GM18519 (cell line): ENCODE measurements at regions not wholly inside any gene's neighbourhood (a gene's known extent, or its start where the extent isn't known, plus 50 kb on each side); places are given as distances from the start of the nearest gene placed in this dataset.
"Not testable (repeated sequence)": the region's sequence is repeated elsewhere in the genome, so short reads cannot be mapped to it uniquely, and the experiment has no call there.

Source experiments
- ATAC-seq: cut with Tn5 transposase; IDR thresholded peaks from one replicate; pipeline ENCODE4 v1.9.1; 2021; ENCODE audit warnings: mild to moderate bottlenecking, moderate library complexity; ENCODE audit not compliant: unreplicated experiment, low FRiP score

GRCh38 chr15:44848859-44849258, 107.6 kb upstream of the TERB2 start:
- ATAC-seq = not testable (repeated sequence)

GRCh38 chr15:44849701-44850403, 106.6 kb upstream of the TERB2 start:
- ATAC-seq = not testable (repeated sequence)

- peak; percentile 83 for ATAC-seq
These were observed 103.1 kb upstream of the TERB2 start for GRCh38 chr15:44853304-44853950.

- not testable (repeated sequence) for ATAC-seq
These were observed 101.8 kb upstream of the TERB2 start for GRCh38 chr15:44854696-44855095.

- not testable (repeated sequence) for ATAC-seq
These were observed 100.2 kb upstream of the TERB2 start for GRCh38 chr15:44856284-44856683.

DNA sequence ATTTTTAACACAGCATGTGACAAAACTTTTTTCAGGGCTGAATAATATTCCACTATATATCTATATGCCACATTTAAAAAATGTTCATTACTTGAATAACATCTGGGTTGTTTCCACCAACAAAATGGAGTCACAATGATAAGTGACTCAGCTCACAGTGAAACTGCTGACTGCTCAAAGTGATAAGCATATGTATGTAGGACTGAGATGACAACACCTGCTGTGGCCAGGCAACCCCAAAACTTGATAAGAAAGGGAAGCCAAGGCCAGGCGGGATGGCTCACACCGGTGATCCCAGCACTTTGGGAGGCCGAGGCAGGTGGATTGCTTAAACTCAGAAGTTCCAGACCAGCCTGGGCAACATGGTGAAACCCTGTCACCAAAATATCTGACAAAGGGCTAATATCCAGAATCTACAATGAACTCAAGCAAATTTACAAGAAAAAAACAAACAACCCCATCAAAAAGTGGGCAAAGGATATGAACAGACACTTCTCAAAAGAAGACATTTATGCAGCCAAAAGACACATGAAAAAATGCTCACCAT, 99.2 kb upstream of the TERB2 start:
- not testable (repeated sequence) for ATAC-seq

GRCh38 chr15:44859088-44859487, 97.4 kb upstream of the TERB2 start:
- not testable (repeated sequence) for ATAC-seq

GRCh38 chr15:44860168-44860567, 96.3 kb upstream of the TERB2 start:
- not testable (repeated sequence) for ATAC-seq

GRCh38 chr15:44861439-44861910, 95.0 kb upstream of the TERB2 start:
- ATAC-seq = no peak

GRCh38 chr15:44861917-44862316, 94.6 kb upstream of the TERB2 start:
- no peak for ATAC-seq

GRCh38 chr15:44862866-44863265, 93.6 kb upstream of the TERB2 start:
- ATAC-seq = not testable (repeated sequence)

DNA sequence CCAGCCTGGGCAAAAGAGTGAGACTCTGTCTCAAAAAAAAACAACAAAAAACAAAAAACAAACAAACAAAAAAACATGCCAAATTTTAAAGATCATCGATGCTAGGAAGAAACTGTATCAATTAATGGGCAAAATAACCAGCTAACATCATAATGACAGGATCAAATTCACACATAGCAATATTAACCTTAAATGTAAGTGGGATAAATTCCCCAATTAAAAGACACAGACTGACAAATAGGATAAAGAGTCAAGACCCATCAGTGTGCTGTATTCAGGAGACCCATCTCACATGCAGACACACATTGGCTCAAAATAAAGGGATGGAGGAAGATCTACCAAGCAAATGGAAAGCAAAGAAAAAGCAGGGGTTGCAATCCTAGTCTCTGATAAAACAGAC, 88.4 kb upstream of the TERB2 start:
- not testable (repeated sequence) for ATAC-seq

DNA sequence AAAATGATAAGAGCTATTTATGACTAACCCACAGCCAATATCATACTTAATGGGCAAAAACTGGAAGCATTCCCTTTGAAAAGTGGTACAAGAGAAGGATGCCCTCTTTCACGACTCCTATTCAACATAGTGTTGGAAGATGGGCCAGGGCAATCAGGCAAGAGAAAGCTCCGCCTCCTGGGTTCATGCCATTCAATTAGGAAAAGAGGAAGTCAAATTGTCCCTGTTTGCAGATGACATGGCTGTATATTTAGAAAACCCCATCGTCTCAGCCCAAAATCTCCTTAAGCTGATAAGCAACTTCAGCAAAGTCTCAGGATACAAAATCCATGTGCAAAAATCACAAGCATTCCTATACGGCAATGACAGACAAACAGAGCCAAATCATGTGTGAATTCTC, 86.4 kb upstream of the TERB2 start:
- ATAC-seq = not testable (repeated sequence)

- ATAC-seq = no peak
These were observed 83.4 kb upstream of the TERB2 start for GRCh38 chr15:44873103-44873502.

DNA sequence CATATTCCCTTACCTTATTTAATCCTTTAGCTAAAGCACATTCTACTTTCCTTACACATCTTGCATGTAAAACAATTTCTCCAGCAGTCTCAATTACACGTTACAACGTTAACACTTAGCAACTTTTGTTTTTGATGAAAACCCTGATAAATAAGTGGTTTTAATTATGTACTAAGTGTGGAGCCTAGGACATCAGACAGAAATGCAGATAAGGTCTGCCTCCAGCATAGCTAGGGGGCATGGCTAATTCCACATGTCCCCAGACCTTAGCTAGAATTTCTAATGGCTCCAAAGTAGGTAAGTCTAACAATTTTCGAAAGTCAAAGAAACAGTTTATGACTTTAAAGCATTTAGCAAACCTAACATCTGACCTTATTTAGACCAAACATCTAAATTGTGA, 77.4 kb upstream of the TERB2 start:
- ATAC-seq = no peak

- peak; percentile 64 for ATAC-seq
These were observed 74.0 kb upstream of the TERB2 start for GRCh38 chr15:44882499-44882968.

DNA sequence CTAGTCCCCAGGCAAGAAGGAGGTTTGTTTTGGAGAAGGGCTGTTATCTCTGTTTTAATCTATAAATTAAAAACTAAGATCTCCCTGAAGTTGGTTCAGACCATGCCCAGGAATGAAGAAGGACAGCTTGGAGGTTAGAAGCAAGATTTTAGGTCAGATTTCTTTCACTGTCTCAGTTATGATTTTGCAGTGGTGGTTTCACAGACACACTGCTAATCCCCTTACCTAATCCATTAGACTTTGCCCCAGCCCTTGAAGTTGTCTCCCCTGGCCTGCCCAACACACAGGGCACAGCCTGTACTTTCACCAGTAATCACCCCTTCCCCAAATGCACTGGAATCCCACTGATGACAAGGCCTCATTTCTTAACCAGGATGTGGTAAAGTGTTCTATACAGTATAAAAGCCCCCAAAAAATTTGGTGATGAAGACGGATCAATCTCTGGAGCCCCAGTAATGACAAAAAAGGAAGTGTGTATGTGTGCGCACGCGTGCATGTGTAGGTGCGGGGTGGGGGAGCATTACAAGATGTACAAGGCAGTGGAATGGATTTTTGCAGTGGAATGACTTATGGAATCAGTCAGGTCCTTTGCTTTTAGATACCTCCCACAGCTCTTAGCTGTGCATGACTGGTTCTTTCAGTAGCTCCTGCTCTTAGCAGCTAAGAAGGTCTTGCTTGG, 73.1 kb upstream of the TERB2 start:
- ATAC-seq = no peak

GRCh38 chr15:44898890-44899651, 57.4 kb upstream of the TERB2 start:
- ATAC-seq = not testable (repeated sequence)

DNA sequence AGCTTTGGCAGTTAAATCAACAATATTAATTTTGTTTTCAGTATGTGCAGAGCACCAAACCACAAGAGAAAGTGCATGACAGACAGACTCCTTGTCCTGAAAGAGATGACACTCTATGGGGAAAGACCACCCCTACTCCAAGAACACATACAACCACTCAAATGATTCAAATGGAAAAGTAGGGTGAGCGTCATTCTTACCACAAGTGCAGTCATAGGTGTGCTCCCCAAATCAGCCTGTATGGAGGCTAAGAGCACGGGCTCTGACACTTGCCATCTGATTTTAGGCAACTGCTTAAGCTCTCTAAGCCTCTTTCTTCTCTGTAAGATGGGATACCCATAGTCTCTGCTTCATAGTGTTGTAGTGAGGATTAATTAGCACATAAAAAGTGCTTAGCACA, 56.7 kb upstream of the TERB2 start:
- ATAC-seq = not testable (repeated sequence)

- not testable (repeated sequence) for ATAC-seq
These were observed 55.7 kb upstream of the TERB2 start for GRCh38 chr15:44900796-44901195.
